Lung (tissue), 11 donors: ENCODE measurements at regions not wholly inside any gene's neighbourhood (a gene's known extent, or its start where the extent isn't known, plus 50 kb on each side); places are given as distances from the start of the nearest gene placed in this dataset.
"Not testable (repeated sequence)": the region's sequence is repeated elsewhere in the genome, so short reads cannot be mapped to it uniquely, and the experiment has no call there.

ENCODE experiments used
- ATAC-seq: fragments of 200-7000 bp; cut with Tn5 transposase; one replicate; pipeline ENCODE4 v1.9.1; 2020; ENCODE audit warnings: moderate number of reproducible peaks; ENCODE audit not compliant: insufficient read depth, low FRiP score
- DNase-seq, 3 donors: peaks; one replicate each; pipeline ENCODE4 v3.0.0-alpha.2; 2013 to 2017
- H3K27ac ChIP-seq, 2 donors: one replicate each; pipeline ENCODE4 v1.5.1; 2013; ENCODE audit warnings: mild to moderate bottlenecking in 2 of 2, moderate library complexity in 2 of 2, control low read depth in 1 of 2, inconsistent platforms in 1 of 2, low read depth in 1 of 2, low read length in 1 of 2
- H3K27me3 ChIP-seq, 3 donors: one replicate each; pipeline ENCODE4 v1.5.1; 2013; ENCODE audit warnings: low read length in 2 of 3; ENCODE audit not compliant: control insufficient read depth in 3 of 3, insufficient read depth in 3 of 3
- H3K36me3 ChIP-seq, 4 donors: one replicate each; pipeline ENCODE4 v1.5.1; 2013; ENCODE audit warnings: low read length in 4 of 4, mild to moderate bottlenecking in 1 of 4, moderate library complexity in 1 of 4; ENCODE audit not compliant: control insufficient read depth in 4 of 4, insufficient read depth in 4 of 4
- H3K4me1 ChIP-seq, 5 donors: one replicate each; pipeline ENCODE4 v1.5.1; 2013; ENCODE audit warnings: low read length in 5 of 5, mild to moderate bottlenecking in 2 of 5, moderate library complexity in 1 of 5; ENCODE audit not compliant: control insufficient read depth in 5 of 5, insufficient read depth in 5 of 5
- H3K4me3 ChIP-seq: one replicate; pipeline ENCODE4 v1.5.1; 2013; ENCODE audit warnings: mild to moderate bottlenecking, control low read depth, moderate library complexity
- H3K9ac ChIP-seq, 2 donors: one replicate each; pipeline ENCODE4 v1.5.1; 2013; ENCODE audit warnings: low read length in 2 of 2, control low read depth in 1 of 2; ENCODE audit not compliant: insufficient read depth in 1 of 2
- H3K9me3 ChIP-seq, 4 donors: one replicate each; pipeline ENCODE4 v1.5.1; 2013; ENCODE audit warnings: low read length in 3 of 4, mild to moderate bottlenecking in 1 of 4, moderate library complexity in 1 of 4; ENCODE audit not compliant: control insufficient read depth in 4 of 4, insufficient read depth in 3 of 4
- WGBS, 2 donors: extraction: QIAGEN DNeasy Blood & Tissue Kit; methylation state at CpG; one replicate each; pipeline ENCODE4 v1.1.7; 2013; 5-methylcytosine and 5-hydroxymethylcytosine counted together
- TF ChIP-seq, protein P1 (sequence below): IDR thresholded peaks from 2 replicates; pipeline ENCODE4 v1.5.1; 2012; ENCODE audit warnings: mild to moderate bottlenecking; ENCODE audit errors: control extremely low read depth, extremely low read depth
- donor health status: control.
- donor health status: control.
- donor health status: Bipolar disorder and iron deficiency.
- donor health status: healthy.
- donor health status: DM: yes; HTN: yes; CAD: no.

GRCh38 chr20:47960769-47961541, 175.7 kb upstream of the SULF2 start:
- TF ChIP-seq, protein P1, sequence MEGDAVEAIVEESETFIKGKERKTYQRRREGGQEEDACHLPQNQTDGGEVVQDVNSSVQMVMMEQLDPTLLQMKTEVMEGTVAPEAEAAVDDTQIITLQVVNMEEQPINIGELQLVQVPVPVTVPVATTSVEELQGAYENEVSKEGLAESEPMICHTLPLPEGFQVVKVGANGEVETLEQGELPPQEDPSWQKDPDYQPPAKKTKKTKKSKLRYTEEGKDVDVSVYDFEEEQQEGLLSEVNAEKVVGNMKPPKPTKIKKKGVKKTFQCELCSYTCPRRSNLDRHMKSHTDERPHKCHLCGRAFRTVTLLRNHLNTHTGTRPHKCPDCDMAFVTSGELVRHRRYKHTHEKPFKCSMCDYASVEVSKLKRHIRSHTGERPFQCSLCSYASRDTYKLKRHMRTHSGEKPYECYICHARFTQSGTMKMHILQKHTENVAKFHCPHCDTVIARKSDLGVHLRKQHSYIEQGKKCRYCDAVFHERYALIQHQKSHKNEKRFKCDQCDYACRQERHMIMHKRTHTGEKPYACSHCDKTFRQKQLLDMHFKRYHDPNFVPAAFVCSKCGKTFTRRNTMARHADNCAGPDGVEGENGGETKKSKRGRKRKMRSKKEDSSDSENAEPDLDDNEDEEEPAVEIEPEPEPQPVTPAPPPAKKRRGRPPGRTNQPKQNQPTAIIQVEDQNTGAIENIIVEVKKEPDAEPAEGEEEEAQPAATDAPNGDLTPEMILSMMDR, result no peak
- Histone ChIP-seq H3K9me3 (no peaks in the 10 kb centered on the region), H3K27me3 (peaks cover 0 to 6% (median 4%) of the 10 kb centered on the region in 3 donors), H3K36me3 (no peaks in the 10 kb centered on the region), H3K4me1 (peaks cover 0 to 35% (median 6%) of the 10 kb centered on the region in 5 donors), H3K4me3 (no peak overlapping the region), H3K9ac (no peak overlapping the region), H3K27ac (no peak overlapping the region)
- DNase-seq (peak in 1 of 3 donors; percentile 40), ATAC-seq (no peak)
- 74 to 82% methylated on average over 7 of the region's 7 CpGs for WGBS, 2 donors

GRCh38 chr20:47960277-47960676, 175.0 kb upstream of the SULF2 start:
- ATAC-seq (no peak), DNase-seq (no peak)
- H3K27ac ChIP-seq, result no peak overlapping the region
- peaks cover 0 to 35% (median 6%) of the 10 kb centered on the region in 5 donors for H3K4me1 ChIP-seq
- WGBS, 2 donors, result 85 to 89% methylated on average over 8 of the region's 8 CpGs
- H3K4me3 ChIP-seq, result no peak overlapping the region
- no peak overlapping the region for H3K9ac ChIP-seq
- H3K36me3 ChIP-seq, result no peaks in the 10 kb centered on the region
- H3K9me3 ChIP-seq, result no peaks in the 10 kb centered on the region
- TF ChIP-seq, protein P1, result no peak
- peaks cover 0 to 4% (median under 1%) of the 10 kb centered on the region in 3 donors for H3K27me3 ChIP-seq

DNA sequence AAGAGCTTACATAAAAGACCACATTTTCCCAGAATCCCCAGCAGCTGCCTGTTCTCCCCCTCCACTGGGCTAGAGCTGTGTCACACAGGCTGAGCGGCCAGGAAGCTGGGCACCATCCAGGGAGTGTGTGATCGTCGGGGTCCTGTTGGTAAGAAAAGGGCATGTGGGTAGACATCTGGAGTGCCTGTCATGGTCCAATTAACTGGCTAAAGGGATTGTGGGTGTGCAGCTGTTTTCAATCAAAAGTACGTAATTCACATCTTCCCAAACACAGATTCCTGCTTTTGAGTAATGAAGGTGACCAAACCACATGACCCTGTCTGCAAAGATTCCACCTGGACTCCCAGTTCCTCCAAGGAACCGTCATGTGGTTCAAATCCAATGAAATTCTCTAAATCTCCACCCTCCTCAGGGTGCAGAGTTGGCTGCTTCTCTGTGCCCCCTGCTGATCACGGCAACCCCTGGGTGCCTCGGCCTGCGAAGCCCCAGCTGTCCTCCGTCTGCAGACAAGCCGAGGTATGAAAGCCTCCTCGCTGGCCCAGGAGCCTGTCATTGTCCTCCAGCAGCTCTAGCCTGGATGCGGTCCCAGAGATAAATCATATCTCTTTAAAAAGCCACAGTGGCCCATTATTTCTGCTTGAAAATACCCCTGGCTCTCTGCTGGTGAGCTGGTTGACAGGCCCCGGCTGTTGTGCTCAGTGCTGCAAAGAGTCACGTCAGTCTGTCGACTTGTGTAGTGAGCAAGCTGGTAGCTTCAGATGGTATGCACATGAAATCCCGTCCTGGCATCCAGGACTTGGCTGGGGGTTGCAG, 172.9 kb upstream of the SULF2 start:
- not testable (repeated sequence) for H3K9me3 ChIP-seq, H3K36me3 ChIP-seq, H3K27me3 ChIP-seq, H3K9ac ChIP-seq, H3K27ac ChIP-seq, ATAC-seq, H3K4me3 ChIP-seq
- WGBS, 2 donors, result 79 to 87% methylated on average over 16 of the region's 16 CpGs
- H3K4me1 ChIP-seq, result peaks cover 0 to 35% (median 6%) of the 10 kb centered on the region in 5 donors
- DNase-seq, result peak; percentile 86 to 92 (median 92)

DNA sequence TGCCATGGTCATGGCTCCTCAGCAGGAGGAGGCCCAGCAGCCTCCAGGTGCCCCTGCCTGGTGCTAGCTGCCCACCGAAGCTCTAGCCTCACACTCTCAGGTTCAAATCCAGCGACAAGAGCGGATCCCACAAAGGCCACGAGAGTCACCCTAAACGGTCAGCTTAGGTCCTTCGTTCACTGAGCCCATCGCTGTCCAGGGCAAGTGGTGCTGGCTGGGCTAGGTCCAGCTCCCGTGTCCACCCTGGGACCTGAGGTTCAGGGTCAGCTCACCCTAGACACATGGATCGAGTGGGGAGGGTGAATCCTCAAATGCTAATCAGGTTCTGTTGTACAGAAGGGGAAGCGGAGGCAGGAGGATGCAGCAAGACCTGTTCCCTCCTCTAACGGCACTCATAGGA, 171.9 kb upstream of the SULF2 start:
- ATAC-seq (no peak), DNase-seq (no peak)
- Histone ChIP-seq H3K27ac (no peak overlapping the region), H3K4me3 (no peak overlapping the region), H3K4me1 (peaks cover 0 to 35% (median 6%) of the 10 kb centered on the region in 5 donors), H3K9me3 (no peaks in the 10 kb centered on the region), H3K9ac (no peak overlapping the region), H3K36me3 (no peaks in the 10 kb centered on the region), H3K27me3 (peaks cover 0 to 7% (median 0%) of the 10 kb centered on the region in 3 donors)
- TF ChIP-seq, protein P1, result no peak
- 91 to 93% methylated on average over 11 of the region's 11 CpGs for WGBS, 2 donors
